H54 (cell line): ENCODE measurements at regions not wholly inside any gene's neighbourhood (a gene's known extent, or its start where the extent isn't known, plus 50 kb on each side); places are given as distances from the start of the nearest gene placed in this dataset.

Experiments used
- DNase-seq: peaks from one replicate; pipeline ENCODE4 v3.0.0; 2011; ENCODE audit warnings: low spot score, mixed read lengths; ENCODE audit not compliant: insufficient read length
- FAIRE-seq: peaks from 3 replicates; lab custom pipeline; 2011; peaks lifted over from hg19 to GRCh38; lab: Jason Lieb, UNC
- POLR2A ChIP-seq: IDR thresholded peaks from 2 replicates; pipeline ENCODE4 v1.6.1; 2011; ENCODE audit warnings: low read depth, mild to moderate bottlenecking, low read length

GRCh38 chr7:98679741-98680140 lies 62.7 kb downstream of the NPTX2 start:
- DNase-seq (no peak), FAIRE-seq (no peak)
- TF ChIP-seq POLR2A, result no peak

GRCh38 chr7:98681511-98681910 lies 64.4 kb downstream of the NPTX2 start:
- no peak for DNase-seq
- no peak for FAIRE-seq

GRCh38 chr7:98681951-98682350 lies 64.9 kb downstream of the NPTX2 start:
- no peak for TF ChIP-seq POLR2A
- DNase-seq (no peak), FAIRE-seq (no peak)

More at GRCh38 chr7:98681511-98681910, 64.4 kb downstream of the NPTX2 start:
- TF ChIP-seq POLR2A, result no peak

- no peak for TF ChIP-seq POLR2A
- no peak for FAIRE-seq
These were observed 66.4 kb downstream of the NPTX2 start for GRCh38 chr7:98683514-98683913.

GRCh38 chr7:98685541-98685940 lies 68.5 kb downstream of the NPTX2 start:
- FAIRE-seq (no peak), DNase-seq (no peak)
- no peak for TF ChIP-seq POLR2A

More at GRCh38 chr7:98683514-98683913, 66.4 kb downstream of the NPTX2 start:
- no peak for DNase-seq

GRCh38 chr7:98686466-98687080 lies 69.5 kb downstream of the NPTX2 start:
- TF ChIP-seq POLR2A, result no peak
- FAIRE-seq (no peak), DNase-seq (no peak)

GRCh38 chr7:98687111-98687751 lies 70.1 kb downstream of the NPTX2 start:
- TF ChIP-seq POLR2A, result no peak
- no peak for DNase-seq
- no peak for FAIRE-seq

- DNase-seq, result no peak
- no peak for TF ChIP-seq POLR2A
- FAIRE-seq, result no peak
These were observed 74.5 kb downstream of the NPTX2 start for GRCh38 chr7:98691619-98692018.

GRCh38 chr7:98697083-98697482 lies 80.0 kb downstream of the NPTX2 start:
- no peak for TF ChIP-seq POLR2A
- DNase-seq (no peak), FAIRE-seq (no peak)

- no peak for DNase-seq
- TF ChIP-seq POLR2A, result no peak
- FAIRE-seq, result no peak
These were observed 80.6 kb downstream of the NPTX2 start for GRCh38 chr7:98697485-98698240.

- TF ChIP-seq POLR2A, result no peak
- no peak for DNase-seq
- FAIRE-seq, result no peak
These were observed 81.9 kb downstream of the NPTX2 start for GRCh38 chr7:98698976-98699375.

GRCh38 chr7:98700533-98700932 lies 83.4 kb downstream of the NPTX2 start:
- FAIRE-seq, result no peak
- no peak for DNase-seq
- TF ChIP-seq POLR2A, result no peak

- no peak for DNase-seq
- FAIRE-seq, result no peak
These were observed 84.3 kb downstream of the NPTX2 start for GRCh38 chr7:98701372-98701771.

GRCh38 chr7:98702021-98702420 lies 84.9 kb downstream of the NPTX2 start:
- TF ChIP-seq POLR2A, result no peak
- DNase-seq (no peak), FAIRE-seq (no peak)

More at GRCh38 chr7:98701372-98701771, 84.3 kb downstream of the NPTX2 start:
- TF ChIP-seq POLR2A, result no peak
